AG10803 (cell line): ENCODE measurements at regions not wholly inside any gene's neighbourhood (a gene's known extent, or its start where the extent isn't known, plus 50 kb on each side); places are given as distances from the start of the nearest gene placed in this dataset.

ENCODE experiments used
- DNase-seq: peaks from one replicate; pipeline ENCODE4 v3.0.0; 2010; ENCODE audit warnings: low read depth
- H3K4me3 ChIP-seq: 2 replicates; pipeline ENCODE4 v1.5.1; 2011; ENCODE audit warnings: mild to moderate bottlenecking, low read length, control low read depth
- CTCF ChIP-seq: conservative IDR thresholded peaks from 2 replicates; pipeline ENCODE4 v1.5.1; 2011; ENCODE audit warnings: mild to moderate bottlenecking, low read length, control low read depth, inconsistent platforms

- no peak for DNase-seq
- H3K4me3 ChIP-seq, result no peak overlapping the region
- TF ChIP-seq CTCF, result no peak
Measured at GRCh38 chr13:47407808-47408207, 511.0 kb upstream of the HTR2A start.

GRCh38 chr13:47399599-47399998 is 502.7 kb upstream of the HTR2A start:
- no peak for DNase-seq
- no peak for TF ChIP-seq CTCF
- no peak overlapping the region for H3K4me3 ChIP-seq

- no peak for DNase-seq
- no peak for TF ChIP-seq CTCF
- H3K4me3 ChIP-seq, result no peak overlapping the region
Measured at GRCh38 chr13:47397739-47398138, 500.9 kb upstream of the HTR2A start.

GRCh38 chr13:47396915-47397314 is 500.1 kb upstream of the HTR2A start:
- DNase-seq, result no peak
- no peak for TF ChIP-seq CTCF
- H3K4me3 ChIP-seq, result no peak overlapping the region

- no peak overlapping the region for H3K4me3 ChIP-seq
- no peak for DNase-seq
- TF ChIP-seq CTCF, result no peak
Measured at GRCh38 chr13:47374741-47375140, 477.9 kb upstream of the HTR2A start.

- H3K4me3 ChIP-seq, result no peak overlapping the region
- DNase-seq, result no peak
Measured at GRCh38 chr13:47372751-47373150, 475.9 kb upstream of the HTR2A start.

GRCh38 chr13:47351798-47352197 is 454.9 kb upstream of the HTR2A start:
- TF ChIP-seq CTCF, result no peak
- H3K4me3 ChIP-seq, result no peak overlapping the region
- no peak for DNase-seq

More at GRCh38 chr13:47372751-47373150, 475.9 kb upstream of the HTR2A start:
- TF ChIP-seq CTCF, result no peak
